ENCODE measurements at regions not wholly inside any gene's neighbourhood (a gene's known extent, or its start where the extent isn't known, plus 50 kb on each side); places are given as distances from the start of the nearest gene placed in this dataset.

GRCh38 chr7:4631380-4632179, 50.5 kb upstream of the FOXK1 start (continued):
- peak; percentile 93 for TF ChIP-seq REST (IDR thresholded peaks at IDR 0.05; ENCODE audit: borderline replicate concordance)
- no peak for TF ChIP-seq REST (CRISPR knock-in tag; IDR thresholded peaks at IDR 0.05; ENCODE audit: low read depth)
- peak; percentile 65 for TF ChIP-seq CTBP1 (IDR thresholded peaks at IDR 0.05; ENCODE audit: borderline replicate concordance)
- TF ChIP-seq ATF7 (IDR thresholded peaks at IDR 0.05): no peak
- TF ChIP-seq MLLT1 (IDR thresholded peaks at IDR 0.05): 0 out of 4 replicates have a peak, but pooled peaks of 1 of the 2 experiments have one; percentile 12
- no peak for TF ChIP-seq ZNF232 (CRISPR knock-in tag; IDR thresholded peaks at IDR 0.05)
- no peak for TF ChIP-seq ZNF695 (CRISPR knock-in tag; IDR thresholded peaks at IDR 0.05)
- peak; percentile 60 for TF ChIP-seq C11orf30 (IDR thresholded peaks at IDR 0.05; ENCODE audit: low read depth)
- peak; percentile 75 for TF ChIP-seq LEF1 (IDR thresholded peaks at IDR 0.05)
- no peak for TF ChIP-seq AFF4 (CRISPR knock-in tag; IDR thresholded peaks at IDR 0.05)

Measured in K562 (cell line).